ENCODE measurements at regions not wholly inside any gene's neighbourhood (a gene's known extent, or its start where the extent isn't known, plus 50 kb on each side); places are given as distances from the start of the nearest gene placed in this dataset.

- no peak for DNase-seq
- POLR2A ChIA-PET: no interaction called here
- H3K4me3 ChIP-seq (ENCODE audit: control insufficient read depth in 1 of 7, extremely low read depth in 1 of 7, insufficient read depth in 4 of 7, low read depth in 2 of 7, low read length in 6 of 7): no peak overlapping the region
- no peaks in the 10 kb centered on the region for H3K36me3 ChIP-seq (ENCODE audit: control insufficient read depth in 4 of 4, insufficient read depth in 4 of 4, low read length in 3 of 4)
- CTCF ChIA-PET: no interaction called here
- H3K27me3 ChIP-seq (replicated peaks in 2 of 5; ENCODE audit: control insufficient read depth in 4 of 5, insufficient read depth in 5 of 5, low read length in 4 of 5): no peaks in the 10 kb centered on the region
- H3K27ac ChIP-seq (ENCODE audit: insufficient read depth in 1 of 2, low read depth in 1 of 2, low read length in 2 of 2, poor library complexity in 1 of 2, severe bottlenecking in 2 of 2): no peak overlapping the region
- no peaks in the 10 kb centered on the region for H3K9me3 ChIP-seq (ENCODE audit: control extremely low read depth in 1 of 5, control insufficient read depth in 4 of 5, insufficient read depth in 2 of 5, low read depth in 1 of 5, low read length in 4 of 5)
- WGBS (ENCODE audit: insufficient coverage): 6% methylated on average over 2 of the region's 2 CpGs
- H3K4me1 ChIP-seq (ENCODE audit: control extremely low read depth in 1 of 4, control insufficient read depth in 4 of 4, insufficient read depth in 4 of 4, low read length in 3 of 4): no peaks in the 10 kb centered on the region
Measured at GRCh38 chr14:27077710-27078109, 479.9 kb upstream of the NOVA1 start.

DNA sequence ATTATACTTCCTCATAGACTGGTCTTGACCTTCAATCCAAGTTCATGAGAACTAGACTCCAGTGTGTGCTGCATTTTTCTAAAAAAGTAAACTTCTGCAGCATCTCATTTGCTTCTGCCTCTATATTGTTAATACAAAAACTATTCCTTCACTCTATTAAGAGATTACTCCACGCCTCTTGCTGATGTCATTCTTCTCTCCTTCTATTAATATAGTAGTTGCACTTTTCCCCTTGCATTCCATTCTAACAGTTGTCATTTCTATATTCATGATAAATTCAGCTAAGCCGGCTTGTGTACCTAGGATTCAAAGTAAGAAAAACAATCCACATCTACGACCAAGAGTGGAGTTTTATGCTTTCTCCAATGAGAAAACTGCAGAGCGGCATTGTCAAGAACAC lies 480.4 kb upstream of the NOVA1 start:
- POLR2A ChIA-PET: no interaction called here

DNA sequence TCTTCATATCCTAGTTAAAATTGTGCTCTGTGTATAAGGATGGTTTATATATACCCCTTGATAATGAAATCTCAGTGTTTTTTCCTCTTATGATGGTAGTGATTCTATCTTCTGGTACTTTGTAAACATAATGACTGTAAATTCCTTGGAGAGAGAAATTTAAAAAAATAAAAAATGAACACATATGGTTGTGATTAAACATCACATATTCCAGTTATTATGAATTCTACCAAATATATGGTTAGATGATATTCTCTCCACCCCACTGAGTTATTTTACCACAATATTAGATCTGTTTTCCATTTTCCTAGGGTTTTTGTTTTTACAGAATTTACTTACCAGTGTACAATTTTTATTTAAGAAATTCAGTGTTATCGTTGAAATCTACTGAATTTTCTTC lies 481.9 kb upstream of the NOVA1 start:
- no peaks in the 10 kb centered on the region for H3K36me3 ChIP-seq (ENCODE audit: control insufficient read depth in 4 of 4, insufficient read depth in 4 of 4, low read length in 3 of 4)
- no peak overlapping the region for H3K27ac ChIP-seq (ENCODE audit: insufficient read depth in 1 of 2, low read depth in 1 of 2, low read length in 2 of 2, poor library complexity in 1 of 2, severe bottlenecking in 2 of 2)
- H3K4me3 ChIP-seq (ENCODE audit: control insufficient read depth in 1 of 7, extremely low read depth in 1 of 7, insufficient read depth in 4 of 7, low read depth in 2 of 7, low read length in 6 of 7): no peak overlapping the region
- ChIA-PET CTCF (no interaction called here), POLR2A (no interaction called here)
- H3K27me3 ChIP-seq (replicated peaks in 2 of 5; ENCODE audit: control insufficient read depth in 4 of 5, insufficient read depth in 5 of 5, low read length in 4 of 5): no peaks in the 10 kb centered on the region
- H3K4me1 ChIP-seq (ENCODE audit: control extremely low read depth in 1 of 4, control insufficient read depth in 4 of 4, insufficient read depth in 4 of 4, low read length in 3 of 4): no peaks in the 10 kb centered on the region
- no CpG with 5 or more reads among the region's 1 CpG for WGBS (ENCODE audit: insufficient coverage)
- DNase-seq: no peak
- no peaks in the 10 kb centered on the region for H3K9me3 ChIP-seq (ENCODE audit: control extremely low read depth in 1 of 5, control insufficient read depth in 4 of 5, insufficient read depth in 2 of 5, low read depth in 1 of 5, low read length in 4 of 5)

More for the DNA sequence above, 480.4 kb upstream of the NOVA1 start:
- WGBS (ENCODE audit: insufficient coverage): 100% methylated on average over 2 of the region's 4 CpGs
- Histone ChIP-seq H3K27me3 (replicated peaks in 2 of 5; ENCODE audit: control insufficient read depth in 4 of 5, insufficient read depth in 5 of 5, low read length in 4 of 5) (no peaks in the 10 kb centered on the region), H3K36me3 (ENCODE audit: control insufficient read depth in 4 of 4, insufficient read depth in 4 of 4, low read length in 3 of 4) (no peaks in the 10 kb centered on the region), H3K27ac (ENCODE audit: insufficient read depth in 1 of 2, low read depth in 1 of 2, low read length in 2 of 2, poor library complexity in 1 of 2, severe bottlenecking in 2 of 2) (no peak overlapping the region), H3K9me3 (ENCODE audit: control extremely low read depth in 1 of 5, control insufficient read depth in 4 of 5, insufficient read depth in 2 of 5, low read depth in 1 of 5, low read length in 4 of 5) (no peaks in the 10 kb centered on the region), H3K4me1 (ENCODE audit: control extremely low read depth in 1 of 4, control insufficient read depth in 4 of 4, insufficient read depth in 4 of 4, low read length in 3 of 4) (no peaks in the 10 kb centered on the region), H3K4me3 (ENCODE audit: control insufficient read depth in 1 of 7, extremely low read depth in 1 of 7, insufficient read depth in 4 of 7, low read depth in 2 of 7, low read length in 6 of 7) (no peak overlapping the region)
- no peak for DNase-seq
- CTCF ChIA-PET: no interaction called here

DNA sequence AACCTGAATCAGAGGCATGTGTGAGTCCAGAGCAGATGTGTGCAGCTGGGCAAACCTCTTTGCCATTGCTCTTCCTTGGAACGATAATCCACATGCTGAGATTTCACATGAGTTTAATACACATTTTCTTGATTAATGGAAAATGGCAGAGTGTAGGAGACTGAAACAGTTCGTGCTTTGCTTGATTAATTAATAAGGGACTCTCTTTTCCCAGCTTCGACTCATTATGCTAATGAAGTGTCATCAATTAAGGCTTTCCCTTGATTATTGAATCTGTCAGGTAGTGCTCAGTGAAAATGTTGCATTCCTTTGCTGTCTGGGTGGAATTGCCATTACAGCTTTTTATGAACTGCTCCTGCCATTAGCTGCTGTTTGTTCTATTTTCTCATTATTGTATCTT lies 487.7 kb upstream of the NOVA1 start:
- CTCF ChIA-PET: no interaction called here
- POLR2A ChIA-PET: no interaction called here
- no peak for DNase-seq
- no peaks in the 10 kb centered on the region for H3K4me1 ChIP-seq (ENCODE audit: control extremely low read depth in 1 of 4, control insufficient read depth in 4 of 4, insufficient read depth in 4 of 4, low read length in 3 of 4)
- WGBS (ENCODE audit: insufficient coverage): 83% methylated on average over 3 of the region's 3 CpGs
- no peak overlapping the region for H3K27ac ChIP-seq (ENCODE audit: insufficient read depth in 1 of 2, low read depth in 1 of 2, low read length in 2 of 2, poor library complexity in 1 of 2, severe bottlenecking in 2 of 2)
- H3K4me3 ChIP-seq (ENCODE audit: control insufficient read depth in 1 of 7, extremely low read depth in 1 of 7, insufficient read depth in 4 of 7, low read depth in 2 of 7, low read length in 6 of 7): no peak overlapping the region
- no peaks in the 10 kb centered on the region for H3K36me3 ChIP-seq (ENCODE audit: control insufficient read depth in 4 of 4, insufficient read depth in 4 of 4, low read length in 3 of 4)
- no peaks in the 10 kb centered on the region for H3K9me3 ChIP-seq (ENCODE audit: control extremely low read depth in 1 of 5, control insufficient read depth in 4 of 5, insufficient read depth in 2 of 5, low read depth in 1 of 5, low read length in 4 of 5)
- no peaks in the 10 kb centered on the region for H3K27me3 ChIP-seq (replicated peaks in 2 of 5; ENCODE audit: control insufficient read depth in 4 of 5, insufficient read depth in 5 of 5, low read length in 4 of 5)

DNA sequence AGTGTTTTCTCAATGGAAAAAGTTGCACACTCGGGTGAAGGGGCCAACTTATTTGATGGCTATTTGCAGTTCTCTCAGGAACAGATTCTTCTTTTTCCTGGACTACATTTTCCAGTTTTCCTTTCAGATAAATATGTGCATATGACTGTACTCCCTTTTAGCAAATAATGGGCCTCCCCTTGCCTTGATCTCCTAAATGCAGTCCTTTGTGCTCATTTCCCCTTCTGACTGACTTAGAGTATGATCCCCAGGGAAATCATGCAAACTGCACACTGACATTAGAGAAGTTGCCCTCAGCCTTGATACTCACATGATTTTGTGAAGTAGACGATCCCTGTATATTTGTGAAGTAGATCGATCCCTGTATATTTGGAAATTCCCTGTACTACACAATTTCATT lies 492.9 kb upstream of the NOVA1 start:
- no peaks in the 10 kb centered on the region for H3K36me3 ChIP-seq (ENCODE audit: control insufficient read depth in 4 of 4, insufficient read depth in 4 of 4, low read length in 3 of 4)
- no peaks in the 10 kb centered on the region for H3K4me1 ChIP-seq (ENCODE audit: control extremely low read depth in 1 of 4, control insufficient read depth in 4 of 4, insufficient read depth in 4 of 4, low read length in 3 of 4)
- CTCF ChIA-PET: no interaction called here
- no peak overlapping the region for H3K4me3 ChIP-seq (ENCODE audit: control insufficient read depth in 1 of 7, extremely low read depth in 1 of 7, insufficient read depth in 4 of 7, low read depth in 2 of 7, low read length in 6 of 7)
- no peak overlapping the region for H3K27ac ChIP-seq (ENCODE audit: insufficient read depth in 1 of 2, low read depth in 1 of 2, low read length in 2 of 2, poor library complexity in 1 of 2, severe bottlenecking in 2 of 2)
- POLR2A ChIA-PET: no interaction called here
- no peak for DNase-seq
- no peaks in the 10 kb centered on the region for H3K9me3 ChIP-seq (ENCODE audit: control extremely low read depth in 1 of 5, control insufficient read depth in 4 of 5, insufficient read depth in 2 of 5, low read depth in 1 of 5, low read length in 4 of 5)
- no peaks in the 10 kb centered on the region for H3K27me3 ChIP-seq (replicated peaks in 2 of 5; ENCODE audit: control insufficient read depth in 4 of 5, insufficient read depth in 5 of 5, low read length in 4 of 5)
- 100% methylated on average over 1 of the region's 3 CpGs for WGBS (ENCODE audit: insufficient coverage)

- no peak for DNase-seq
- 100% methylated on average over 3 of the region's 5 CpGs for WGBS (ENCODE audit: insufficient coverage)
- no peaks in the 10 kb centered on the region for H3K36me3 ChIP-seq (ENCODE audit: control insufficient read depth in 4 of 4, insufficient read depth in 4 of 4, low read length in 3 of 4)
- no peaks in the 10 kb centered on the region for H3K27me3 ChIP-seq (replicated peaks in 2 of 5; ENCODE audit: control insufficient read depth in 4 of 5, insufficient read depth in 5 of 5, low read length in 4 of 5)
- ChIA-PET CTCF (no interaction called here), POLR2A (no interaction called here)
- no peaks in the 10 kb centered on the region for H3K9me3 ChIP-seq (ENCODE audit: control extremely low read depth in 1 of 5, control insufficient read depth in 4 of 5, insufficient read depth in 2 of 5, low read depth in 1 of 5, low read length in 4 of 5)
- H3K4me1 ChIP-seq (ENCODE audit: control extremely low read depth in 1 of 4, control insufficient read depth in 4 of 4, insufficient read depth in 4 of 4, low read length in 3 of 4): no peaks in the 10 kb centered on the region
- H3K27ac ChIP-seq (ENCODE audit: insufficient read depth in 1 of 2, low read depth in 1 of 2, low read length in 2 of 2, poor library complexity in 1 of 2, severe bottlenecking in 2 of 2): no peak overlapping the region
- no peak overlapping the region for H3K4me3 ChIP-seq (ENCODE audit: control insufficient read depth in 1 of 7, extremely low read depth in 1 of 7, insufficient read depth in 4 of 7, low read depth in 2 of 7, low read length in 6 of 7)
Measured at GRCh38 chr14:27091973-27092372, 494.1 kb upstream of the NOVA1 start.

DNA sequence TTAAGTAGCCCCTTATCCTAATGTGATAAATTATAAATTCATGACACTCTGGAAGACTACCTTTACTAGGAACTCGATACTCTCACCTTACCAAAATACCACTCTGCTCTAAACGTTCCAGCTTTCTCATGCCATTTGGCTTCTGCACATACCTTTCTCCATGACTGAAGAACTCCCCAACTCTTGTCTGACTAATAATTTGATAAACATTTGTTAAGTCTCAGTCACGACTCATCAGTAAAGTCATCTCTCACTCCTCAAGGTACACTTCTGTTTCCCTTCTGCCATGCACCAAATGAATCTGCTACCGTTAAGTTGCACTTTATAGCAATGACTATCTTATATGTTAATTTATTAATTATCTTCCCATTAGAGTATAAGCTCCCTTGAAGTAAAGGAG lies 498.3 kb upstream of the NOVA1 start:
- 89% methylated on average over 3 of the region's 4 CpGs for WGBS (ENCODE audit: insufficient coverage)
- Histone ChIP-seq H3K4me3 (ENCODE audit: control insufficient read depth in 1 of 7, extremely low read depth in 1 of 7, insufficient read depth in 4 of 7, low read depth in 2 of 7, low read length in 6 of 7) (no peak overlapping the region), H3K27me3 (replicated peaks in 2 of 5; ENCODE audit: control insufficient read depth in 4 of 5, insufficient read depth in 5 of 5, low read length in 4 of 5) (no peaks in the 10 kb centered on the region), H3K9me3 (ENCODE audit: control extremely low read depth in 1 of 5, control insufficient read depth in 4 of 5, insufficient read depth in 2 of 5, low read depth in 1 of 5, low read length in 4 of 5) (no peaks in the 10 kb centered on the region), H3K4me1 (ENCODE audit: control extremely low read depth in 1 of 4, control insufficient read depth in 4 of 4, insufficient read depth in 4 of 4, low read length in 3 of 4) (no peaks in the 10 kb centered on the region), H3K27ac (ENCODE audit: insufficient read depth in 1 of 2, low read depth in 1 of 2, low read length in 2 of 2, poor library complexity in 1 of 2, severe bottlenecking in 2 of 2) (no peak overlapping the region), H3K36me3 (ENCODE audit: control insufficient read depth in 4 of 4, insufficient read depth in 4 of 4, low read length in 3 of 4) (no peaks in the 10 kb centered on the region)
- CTCF ChIA-PET: no interaction called here
- POLR2A ChIA-PET: no interaction called here
- no peak for DNase-seq

GRCh38 chr14:27098451-27098850 lies 500.6 kb upstream of the NOVA1 start:
- no peak for DNase-seq
- H3K9me3 ChIP-seq (ENCODE audit: control extremely low read depth in 1 of 5, control insufficient read depth in 4 of 5, insufficient read depth in 2 of 5, low read depth in 1 of 5, low read length in 4 of 5): no peaks in the 10 kb centered on the region
- H3K27ac ChIP-seq (ENCODE audit: insufficient read depth in 1 of 2, low read depth in 1 of 2, low read length in 2 of 2, poor library complexity in 1 of 2, severe bottlenecking in 2 of 2): no peak overlapping the region
- no peaks in the 10 kb centered on the region for H3K4me1 ChIP-seq (ENCODE audit: control extremely low read depth in 1 of 4, control insufficient read depth in 4 of 4, insufficient read depth in 4 of 4, low read length in 3 of 4)
- POLR2A ChIA-PET: no interaction called here
- H3K27me3 ChIP-seq (replicated peaks in 2 of 5; ENCODE audit: control insufficient read depth in 4 of 5, insufficient read depth in 5 of 5, low read length in 4 of 5): no peaks in the 10 kb centered on the region
- no CpG with 5 or more reads among the region's 3 CpGs for WGBS (ENCODE audit: insufficient coverage)
- CTCF ChIA-PET: no interaction called here
- no peaks in the 10 kb centered on the region for H3K36me3 ChIP-seq (ENCODE audit: control insufficient read depth in 4 of 4, insufficient read depth in 4 of 4, low read length in 3 of 4)
- no peak overlapping the region for H3K4me3 ChIP-seq (ENCODE audit: control insufficient read depth in 1 of 7, extremely low read depth in 1 of 7, insufficient read depth in 4 of 7, low read depth in 2 of 7, low read length in 6 of 7)
